ENCODE measurements at regions not wholly inside any gene's neighbourhood (a gene's known extent, or its start where the extent isn't known, plus 50 kb on each side); places are given as distances from the start of the nearest gene placed in this dataset.

DNA sequence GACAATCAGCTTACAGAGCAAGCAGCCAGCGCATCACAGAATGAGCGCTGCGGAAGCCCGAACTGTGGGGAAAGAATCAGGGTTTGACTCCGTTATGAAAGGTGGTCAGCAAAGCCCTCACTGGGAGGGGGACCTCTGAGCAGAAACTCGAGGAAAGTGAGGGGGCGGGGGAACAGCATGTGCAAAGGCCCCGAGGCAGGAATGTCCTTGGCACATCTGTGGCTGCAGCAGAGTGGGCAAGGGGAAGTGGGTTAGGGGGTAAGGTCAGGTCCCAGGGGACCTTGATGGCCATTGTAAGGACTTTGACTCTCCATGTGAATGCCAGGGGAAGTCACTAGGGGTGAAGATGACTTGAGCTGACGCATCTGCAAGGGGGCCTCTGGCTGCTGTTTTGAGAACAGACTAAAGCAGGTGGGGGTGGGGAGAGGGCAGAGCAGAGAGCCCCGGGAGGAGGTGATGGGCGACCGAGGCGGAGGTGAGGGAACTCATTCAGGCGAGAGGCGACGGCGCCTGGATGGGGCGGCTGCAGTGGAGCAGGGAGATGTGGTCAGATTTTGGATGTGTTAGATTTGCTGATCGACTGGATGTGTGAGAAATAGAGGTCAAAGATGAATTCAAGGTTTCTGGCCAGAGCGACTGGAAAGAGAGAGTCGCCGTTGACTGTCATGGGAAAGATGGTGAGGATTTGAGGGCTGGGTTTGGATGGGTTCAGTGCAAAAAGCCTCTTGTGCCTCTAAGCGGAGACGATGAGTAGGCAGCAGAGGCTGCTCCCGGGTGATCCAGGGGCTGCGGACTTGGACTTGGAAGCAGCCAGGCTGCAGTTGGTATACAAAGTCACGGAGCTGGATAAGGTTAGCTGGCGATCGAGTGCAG is 108.0 kb upstream of the ZBTB40 start:
- no peaks in the 10 kb centered on the region for H3K27me3 ChIP-seq (ENCODE audit: control insufficient read depth, insufficient read depth, low read length)
- no peak overlapping the region for H3K27ac ChIP-seq (ENCODE audit: low read length)
- WGBS (ENCODE audit: insufficient coverage, insufficient read length): no CpG with 5 or more reads among the region's 29 CpGs
- 0 out of 2 replicates have a peak, but pooled peaks cover 3% of the 10 kb centered on the region for H3K4me1 ChIP-seq (ENCODE audit: control insufficient read depth, insufficient read depth, low read length)
- no peaks in the 10 kb centered on the region for H3K9me3 ChIP-seq (ENCODE audit: control insufficient read depth, insufficient read depth, low read length)
- DNase-seq (ENCODE audit: low read depth, low spot score): no peak
- H3K4me3 ChIP-seq (ENCODE audit: low read length): no peak overlapping the region
- no peaks in the 10 kb centered on the region for H3K36me3 ChIP-seq (ENCODE audit: control insufficient read depth, insufficient read depth, low read length)

DNA sequence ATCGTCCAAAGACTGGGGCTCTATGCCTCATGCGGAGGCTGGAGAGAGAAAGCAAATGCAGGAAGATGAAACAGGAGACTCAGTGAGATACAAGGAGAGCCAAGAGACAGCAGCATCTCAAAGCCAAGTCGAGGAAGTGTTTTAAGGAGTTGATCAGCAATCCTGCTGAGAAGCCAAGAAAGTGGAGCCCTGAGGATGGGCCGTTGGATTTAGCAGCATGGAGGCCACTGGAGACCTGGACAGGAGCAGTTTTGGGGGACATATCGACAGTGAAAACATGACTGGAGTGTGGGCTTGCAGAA is 107.4 kb upstream of the ZBTB40 start:
- Histone ChIP-seq H3K4me1 (ENCODE audit: control insufficient read depth, insufficient read depth, low read length) (0 out of 2 replicates have a peak, but pooled peaks cover under 1% of the 10 kb centered on the region), H3K27me3 (ENCODE audit: control insufficient read depth, insufficient read depth, low read length) (no peaks in the 10 kb centered on the region), H3K36me3 (ENCODE audit: control insufficient read depth, insufficient read depth, low read length) (no peaks in the 10 kb centered on the region), H3K27ac (ENCODE audit: low read length) (no peak overlapping the region), H3K9me3 (ENCODE audit: control insufficient read depth, insufficient read depth, low read length) (no peaks in the 10 kb centered on the region), H3K4me3 (ENCODE audit: low read length) (no peak overlapping the region)
- no peak for DNase-seq (ENCODE audit: low read depth, low spot score)
- no CpG with 5 or more reads among the region's 5 CpGs for WGBS (ENCODE audit: insufficient coverage, insufficient read length)

DNA sequence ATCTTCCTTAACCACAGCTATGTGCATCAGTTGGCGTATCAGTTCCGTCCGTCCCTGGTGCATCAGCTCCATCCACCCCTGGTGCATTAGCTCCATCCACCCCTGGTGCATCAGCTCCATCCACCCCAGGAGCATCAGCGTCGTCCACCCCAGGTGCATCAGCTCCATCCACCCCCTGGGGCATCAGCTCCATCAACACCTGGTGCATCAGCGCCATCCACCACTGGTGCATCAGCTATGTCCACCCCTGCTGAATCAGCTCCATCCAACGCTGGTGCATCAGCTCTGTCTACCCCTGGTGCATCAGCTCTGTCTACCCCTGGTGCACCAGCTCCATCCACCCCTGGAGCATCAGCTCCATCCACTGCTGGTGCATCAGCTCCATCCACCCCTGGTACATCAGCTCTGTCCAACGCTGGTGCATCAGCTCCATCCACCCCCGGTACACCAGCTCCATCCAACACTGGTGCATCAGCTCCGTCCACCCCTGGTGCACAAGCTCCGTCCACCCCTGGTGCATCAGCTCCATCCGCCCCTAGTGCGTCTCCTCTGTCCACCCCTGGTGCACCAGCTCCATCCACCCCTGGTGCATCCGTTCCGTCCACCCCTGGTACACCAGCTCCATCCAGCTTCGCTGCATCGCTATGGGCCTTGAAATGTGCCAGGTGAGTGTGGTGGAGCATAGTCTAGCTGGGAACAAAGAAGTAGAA is 106.6 kb upstream of the ZBTB40 start:
- DNase-seq (ENCODE audit: low read depth, low spot score): no peak
- H3K27ac ChIP-seq (ENCODE audit: low read length): no peak overlapping the region
- H3K36me3 ChIP-seq (ENCODE audit: control insufficient read depth, insufficient read depth, low read length): no peaks in the 10 kb centered on the region
- no CpG with 5 or more reads among the region's 17 CpGs for WGBS (ENCODE audit: insufficient coverage, insufficient read length)
- peaks cover 2% of the 10 kb centered on the region; the same call in 1 of the 2 replicates for H3K4me1 ChIP-seq (ENCODE audit: control insufficient read depth, insufficient read depth, low read length)
- no peaks in the 10 kb centered on the region for H3K27me3 ChIP-seq (ENCODE audit: control insufficient read depth, insufficient read depth, low read length)
- no peaks in the 10 kb centered on the region for H3K9me3 ChIP-seq (ENCODE audit: control insufficient read depth, insufficient read depth, low read length)
- H3K4me3 ChIP-seq (ENCODE audit: low read length): no peak overlapping the region

DNA sequence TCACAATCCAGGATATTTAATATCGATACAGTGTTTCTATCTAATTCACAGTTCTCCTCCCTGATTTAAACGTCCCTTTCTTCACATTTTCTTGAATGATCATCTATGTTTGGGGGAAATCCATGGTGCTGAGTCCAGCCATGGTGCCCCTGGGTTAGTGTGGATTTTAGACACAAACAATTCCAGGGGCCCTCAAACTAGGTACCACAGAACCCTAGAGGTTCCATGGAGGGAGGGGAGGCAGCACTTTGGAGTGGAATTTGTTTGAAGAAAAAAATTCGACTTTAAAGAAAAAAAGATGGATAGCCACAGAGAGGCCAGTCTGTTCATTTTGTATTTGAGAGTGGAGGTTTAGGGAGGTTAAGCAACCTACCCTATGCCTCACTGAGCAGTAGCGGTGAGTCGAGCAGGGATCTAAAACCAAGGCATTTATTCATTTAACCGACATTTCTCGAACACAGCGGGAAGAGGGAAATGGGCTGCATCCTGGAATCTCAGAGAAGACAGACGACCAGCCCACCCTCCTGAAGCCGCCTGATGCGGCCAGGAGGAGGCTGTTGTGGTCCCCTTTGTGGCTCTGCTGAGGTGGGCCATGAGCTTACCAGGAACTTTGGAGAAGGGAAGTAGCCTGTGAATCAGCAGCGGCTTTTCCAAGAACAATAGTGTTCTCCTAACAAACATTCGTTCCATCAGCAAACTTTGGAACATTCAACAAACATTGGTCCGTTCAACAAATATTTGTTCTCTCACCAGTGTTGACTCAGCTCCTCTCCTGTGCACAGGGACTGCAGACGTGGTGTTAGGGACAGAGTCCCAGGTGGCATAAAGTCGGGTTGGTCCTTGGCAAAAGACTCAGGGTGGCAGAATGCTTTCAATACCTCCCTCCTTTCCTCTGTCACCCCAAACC is 103.5 kb upstream of the ZBTB40 start:
- WGBS (ENCODE audit: insufficient coverage, insufficient read length): no CpG with 5 or more reads among the region's 16 CpGs
- Histone ChIP-seq H3K4me1 (ENCODE audit: control insufficient read depth, insufficient read depth, low read length) (peaks cover 5% of the 10 kb centered on the region), H3K4me3 (ENCODE audit: low read length) (no peak overlapping the region), H3K27me3 (ENCODE audit: control insufficient read depth, insufficient read depth, low read length) (no peaks in the 10 kb centered on the region), H3K9me3 (ENCODE audit: control insufficient read depth, insufficient read depth, low read length) (no peaks in the 10 kb centered on the region), H3K36me3 (ENCODE audit: control insufficient read depth, insufficient read depth, low read length) (no peaks in the 10 kb centered on the region), H3K27ac (ENCODE audit: low read length) (no peak overlapping the region)
- no peak for DNase-seq (ENCODE audit: low read depth, low spot score)

DNA sequence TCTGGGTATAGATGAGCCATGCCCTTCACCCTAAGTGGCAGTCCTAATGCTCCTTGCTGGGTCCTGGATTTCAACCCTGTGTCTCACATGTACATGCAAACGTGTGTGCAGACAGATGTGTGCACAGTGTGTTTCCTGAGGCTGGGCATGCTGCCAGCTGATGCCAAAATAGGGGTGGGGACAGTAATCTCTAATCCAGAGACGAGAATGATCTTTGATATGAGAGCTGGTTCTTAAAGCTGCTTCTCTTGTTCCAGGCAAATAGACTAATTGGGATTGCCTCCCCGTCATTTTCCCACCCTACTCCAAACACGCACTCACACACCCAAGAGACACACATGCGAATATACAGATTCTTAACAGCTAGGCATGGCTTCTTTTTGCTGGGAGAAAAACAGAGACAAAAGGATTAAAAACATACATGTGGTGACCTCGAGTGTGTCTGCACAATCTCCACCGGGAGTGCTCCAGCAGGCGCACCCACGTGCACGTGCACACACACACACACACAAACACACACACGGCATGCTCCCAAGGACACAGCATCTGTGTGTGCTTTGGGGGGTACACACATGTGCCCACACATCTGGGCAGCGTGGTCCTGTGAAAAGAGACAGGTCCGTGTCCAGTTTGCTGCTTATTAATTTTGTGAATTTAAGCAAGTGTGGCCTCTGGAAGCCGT is 102.1 kb upstream of the ZBTB40 start:
- Histone ChIP-seq H3K27ac (ENCODE audit: low read length) (no peak overlapping the region), H3K4me3 (ENCODE audit: low read length) (no peak overlapping the region), H3K4me1 (ENCODE audit: control insufficient read depth, insufficient read depth, low read length) (peaks cover 5% of the 10 kb centered on the region), H3K27me3 (ENCODE audit: control insufficient read depth, insufficient read depth, low read length) (no peaks in the 10 kb centered on the region), H3K9me3 (ENCODE audit: control insufficient read depth, insufficient read depth, low read length) (no peaks in the 10 kb centered on the region), H3K36me3 (ENCODE audit: control insufficient read depth, insufficient read depth, low read length) (no peaks in the 10 kb centered on the region)
- no peak for DNase-seq (ENCODE audit: low read depth, low spot score)
- WGBS (ENCODE audit: insufficient coverage, insufficient read length): no CpG with 5 or more reads among the region's 14 CpGs

DNA sequence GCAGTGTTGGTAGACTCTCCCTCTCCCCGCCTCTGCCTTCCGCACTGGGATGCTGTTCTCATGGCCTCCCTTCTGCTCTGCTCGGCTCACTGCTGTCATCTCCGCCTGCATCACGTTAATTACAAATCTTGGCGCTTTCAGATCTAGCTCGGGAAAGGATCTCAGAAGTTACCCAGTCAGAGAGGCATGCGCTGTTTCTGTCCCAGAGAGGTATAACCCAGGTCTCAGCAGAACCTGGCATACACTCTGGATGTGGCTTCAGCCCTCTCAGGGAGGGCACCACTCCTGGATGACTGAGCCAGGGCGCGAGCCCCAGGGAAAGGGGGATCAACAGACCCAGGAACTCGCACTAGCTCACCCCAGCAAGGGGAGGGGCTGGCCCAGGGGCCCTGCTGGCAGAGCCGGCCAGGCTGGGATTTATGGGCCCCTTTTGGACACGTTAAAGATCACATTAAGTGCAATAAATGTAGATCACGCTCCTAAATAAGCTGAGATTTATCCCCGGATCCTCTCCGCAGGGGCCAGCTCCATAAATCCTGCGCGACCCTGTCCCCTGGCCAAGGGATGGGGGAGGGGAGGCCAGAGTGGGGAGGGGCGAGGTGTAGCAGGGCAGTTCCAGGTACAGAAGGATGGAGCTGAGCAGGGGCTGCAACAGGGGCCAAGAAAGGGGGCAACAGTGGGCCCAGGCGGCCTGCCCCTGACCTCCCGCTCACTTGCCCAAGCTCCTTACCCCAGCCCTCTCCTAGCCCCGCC is 101.3 kb upstream of the ZBTB40 start:
- DNase-seq (ENCODE audit: low read depth, low spot score): no peak
- H3K36me3 ChIP-seq (ENCODE audit: control insufficient read depth, insufficient read depth, low read length): no peaks in the 10 kb centered on the region
- H3K27me3 ChIP-seq (ENCODE audit: control insufficient read depth, insufficient read depth, low read length): no peaks in the 10 kb centered on the region
- no peak overlapping the region for H3K4me3 ChIP-seq (ENCODE audit: low read length)
- peaks cover 5% of the 10 kb centered on the region for H3K4me1 ChIP-seq (ENCODE audit: control insufficient read depth, insufficient read depth, low read length)
- no CpG with 5 or more reads among the region's 22 CpGs for WGBS (ENCODE audit: insufficient coverage, insufficient read length)
- no peak overlapping the region for H3K27ac ChIP-seq (ENCODE audit: low read length)
- H3K9me3 ChIP-seq (ENCODE audit: control insufficient read depth, insufficient read depth, low read length): no peaks in the 10 kb centered on the region

DNA sequence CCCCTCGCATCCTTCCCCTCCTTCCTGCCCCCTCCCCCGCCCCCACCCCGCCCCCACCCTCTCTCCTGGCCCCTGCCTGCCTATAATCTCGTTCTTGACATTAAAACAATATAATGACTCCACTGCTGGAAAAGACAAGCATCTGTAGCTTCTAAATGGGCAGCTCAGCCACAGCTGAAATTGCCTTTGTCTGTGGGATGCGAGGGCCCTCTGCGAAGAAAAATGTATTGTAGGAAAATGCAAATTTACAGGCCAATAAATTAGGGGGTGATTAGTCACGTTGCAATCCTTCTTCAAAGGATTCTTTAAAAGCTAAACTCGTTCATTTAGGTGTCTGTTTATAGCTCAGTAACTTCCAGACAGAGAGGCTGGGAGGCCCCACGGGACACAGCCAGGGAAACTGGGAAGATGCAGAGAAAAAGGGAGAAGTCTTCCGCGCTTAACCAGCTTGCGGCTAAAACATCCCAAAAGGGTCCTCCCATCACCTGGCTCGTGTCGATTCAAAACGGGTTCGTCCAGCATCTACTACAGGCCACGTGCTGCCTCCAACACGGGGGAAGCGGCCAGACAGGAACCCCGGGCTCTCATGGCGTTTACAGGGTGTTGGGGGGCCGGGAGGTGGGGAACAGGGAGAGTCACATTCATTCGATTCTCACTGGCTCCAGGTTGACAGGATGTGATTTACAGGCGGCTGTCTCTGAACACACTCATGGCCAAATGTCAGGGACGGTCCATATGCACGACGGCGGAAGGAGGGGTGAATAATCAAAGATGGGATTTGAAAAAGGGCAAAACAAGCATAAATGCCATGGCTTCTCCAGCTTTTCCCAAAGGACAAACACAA is 100.5 kb upstream of the ZBTB40 start:
- no peaks in the 10 kb centered on the region for H3K9me3 ChIP-seq (ENCODE audit: control insufficient read depth, insufficient read depth, low read length)
- H3K4me1 ChIP-seq (ENCODE audit: control insufficient read depth, insufficient read depth, low read length): peaks cover 5% of the 10 kb centered on the region
- H3K36me3 ChIP-seq (ENCODE audit: control insufficient read depth, insufficient read depth, low read length): no peaks in the 10 kb centered on the region
- WGBS (ENCODE audit: insufficient coverage, insufficient read length): no CpG with 5 or more reads among the region's 28 CpGs
- H3K4me3 ChIP-seq (ENCODE audit: low read length): no peak overlapping the region
- no peak overlapping the region for H3K27ac ChIP-seq (ENCODE audit: low read length)
- no peak for DNase-seq (ENCODE audit: low read depth, low spot score)
- H3K27me3 ChIP-seq (ENCODE audit: control insufficient read depth, insufficient read depth, low read length): no peaks in the 10 kb centered on the region

DNA sequence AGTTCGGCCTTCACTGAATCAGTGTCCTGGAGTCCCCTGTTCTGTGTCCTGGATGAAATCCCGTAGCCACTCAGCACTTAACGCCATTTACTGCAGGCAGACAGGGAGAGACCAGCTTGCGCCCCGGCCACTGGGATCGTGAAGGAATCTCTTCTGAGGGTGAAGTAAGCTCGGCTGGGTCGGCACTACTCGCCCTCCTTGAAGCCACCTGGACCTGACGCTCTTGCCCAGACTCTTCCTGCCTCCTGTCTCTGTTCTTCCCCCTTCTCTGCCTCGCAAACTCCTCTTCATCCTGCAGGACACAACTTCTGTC is 99.9 kb upstream of the ZBTB40 start:
- Histone ChIP-seq H3K9me3 (ENCODE audit: control insufficient read depth, insufficient read depth, low read length) (no peaks in the 10 kb centered on the region), H3K36me3 (ENCODE audit: control insufficient read depth, insufficient read depth, low read length) (no peaks in the 10 kb centered on the region), H3K4me3 (ENCODE audit: low read length) (no peak overlapping the region), H3K4me1 (ENCODE audit: control insufficient read depth, insufficient read depth, low read length) (peaks cover 5% of the 10 kb centered on the region), H3K27ac (ENCODE audit: low read length) (no peak overlapping the region), H3K27me3 (ENCODE audit: control insufficient read depth, insufficient read depth, low read length) (no peaks in the 10 kb centered on the region)
- no CpG with 5 or more reads among the region's 11 CpGs for WGBS (ENCODE audit: insufficient coverage, insufficient read length)
- DNase-seq (ENCODE audit: low read depth, low spot score): no peak

DNA sequence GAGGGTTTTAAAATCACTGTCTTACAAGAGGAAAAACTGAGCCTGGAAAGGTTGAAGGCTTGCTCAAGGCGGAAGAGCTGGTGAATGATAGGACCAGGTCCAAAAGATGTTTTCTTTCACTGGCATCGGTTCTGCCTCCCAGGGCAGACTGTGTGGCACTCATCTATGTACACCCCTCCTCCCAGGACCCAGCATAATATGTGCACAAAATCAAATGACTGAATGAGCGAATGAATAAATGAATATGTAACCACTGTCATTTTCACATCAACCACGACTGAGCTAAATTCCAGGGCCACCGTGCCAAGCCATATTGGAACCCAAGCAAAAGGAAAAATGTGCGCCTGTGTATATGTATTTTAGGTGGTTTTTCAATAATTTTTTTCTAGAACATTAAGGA is 99.3 kb upstream of the ZBTB40 start:
- no peaks in the 10 kb centered on the region for H3K9me3 ChIP-seq (ENCODE audit: control insufficient read depth, insufficient read depth, low read length)
- no peak overlapping the region for H3K27ac ChIP-seq (ENCODE audit: low read length)
- no peak for DNase-seq (ENCODE audit: low read depth, low spot score)
- WGBS (ENCODE audit: insufficient coverage, insufficient read length): no CpG with 5 or more reads among the region's 6 CpGs
- H3K4me1 ChIP-seq (ENCODE audit: control insufficient read depth, insufficient read depth, low read length): peaks cover 5% of the 10 kb centered on the region
- no peaks in the 10 kb centered on the region for H3K27me3 ChIP-seq (ENCODE audit: control insufficient read depth, insufficient read depth, low read length)
- no peak overlapping the region for H3K4me3 ChIP-seq (ENCODE audit: low read length)
- no peaks in the 10 kb centered on the region for H3K36me3 ChIP-seq (ENCODE audit: control insufficient read depth, insufficient read depth, low read length)
